ENCODE measurements at regions not wholly inside any gene's neighbourhood (a gene's known extent, or its start where the extent isn't known, plus 50 kb on each side); places are given as distances from the start of the nearest gene placed in this dataset.

- H3K4me3 ChIP-seq (ENCODE audit: low read depth, low read length), result no peak overlapping the region
- DNase-seq (ENCODE audit: low read depth), result no peak
- H3K27me3 ChIP-seq (ENCODE audit: control insufficient read depth, insufficient read depth, low read length), result no peaks in the 10 kb centered on the region
- H3K36me3 ChIP-seq (ENCODE audit: control insufficient read depth, insufficient read depth, low read length), result no peaks in the 10 kb centered on the region
- FAIRE-seq, result no peak
- no peak for TF ChIP-seq CTCF (IDR thresholded peaks at IDR 0.05; ENCODE audit: insufficient read depth, low read length, severe bottlenecking)
These were observed 394.6 kb upstream of the RORA start for GRCh38 chr15:61623746-61624145.

GRCh38 chr15:61621865-61622264 is 392.8 kb upstream of the RORA start:
- no peak overlapping the region for H3K4me3 ChIP-seq (ENCODE audit: low read depth, low read length)
- no peaks in the 10 kb centered on the region for H3K36me3 ChIP-seq (ENCODE audit: control insufficient read depth, insufficient read depth, low read length)
- no peak for TF ChIP-seq CTCF (IDR thresholded peaks at IDR 0.05; ENCODE audit: insufficient read depth, low read length, severe bottlenecking)
- H3K27me3 ChIP-seq (ENCODE audit: control insufficient read depth, insufficient read depth, low read length), result no peaks in the 10 kb centered on the region
- FAIRE-seq (no peak), DNase-seq (ENCODE audit: low read depth) (no peak)

- no peaks in the 10 kb centered on the region for H3K27me3 ChIP-seq (ENCODE audit: control insufficient read depth, insufficient read depth, low read length)
- DNase-seq (ENCODE audit: low read depth) (no peak), FAIRE-seq (no peak)
These were observed 392.0 kb upstream of the RORA start for GRCh38 chr15:61621146-61621545.

GRCh38 chr15:61620151-61620550 is 391.0 kb upstream of the RORA start:
- no peaks in the 10 kb centered on the region for H3K27me3 ChIP-seq (ENCODE audit: control insufficient read depth, insufficient read depth, low read length)
- FAIRE-seq (no peak), DNase-seq (ENCODE audit: low read depth) (no peak)
- H3K4me3 ChIP-seq (ENCODE audit: low read depth, low read length), result no peak overlapping the region
- no peak for TF ChIP-seq CTCF (IDR thresholded peaks at IDR 0.05; ENCODE audit: insufficient read depth, low read length, severe bottlenecking)
- no peaks in the 10 kb centered on the region for H3K36me3 ChIP-seq (ENCODE audit: control insufficient read depth, insufficient read depth, low read length)

More at GRCh38 chr15:61621146-61621545, 392.0 kb upstream of the RORA start:
- TF ChIP-seq CTCF (IDR thresholded peaks at IDR 0.05; ENCODE audit: insufficient read depth, low read length, severe bottlenecking), result peak; percentile 43
- H3K4me3 ChIP-seq (ENCODE audit: low read depth, low read length), result no peak overlapping the region
- no peaks in the 10 kb centered on the region for H3K36me3 ChIP-seq (ENCODE audit: control insufficient read depth, insufficient read depth, low read length)

GRCh38 chr15:61613729-61614128 is 384.6 kb upstream of the RORA start:
- no peak for DNase-seq (ENCODE audit: low read depth)
- H3K4me3 ChIP-seq (ENCODE audit: low read depth, low read length), result no peak overlapping the region
- TF ChIP-seq CTCF (IDR thresholded peaks at IDR 0.05; ENCODE audit: insufficient read depth, low read length, severe bottlenecking), result no peak
- H3K27me3 ChIP-seq (ENCODE audit: control insufficient read depth, insufficient read depth, low read length), result no peaks in the 10 kb centered on the region
- no peaks in the 10 kb centered on the region for H3K36me3 ChIP-seq (ENCODE audit: control insufficient read depth, insufficient read depth, low read length)
- FAIRE-seq, result no peak

- FAIRE-seq, result no peak
- no peak for DNase-seq (ENCODE audit: low read depth)
- no peak overlapping the region for H3K4me3 ChIP-seq (ENCODE audit: low read depth, low read length)
- H3K27me3 ChIP-seq (ENCODE audit: control insufficient read depth, insufficient read depth, low read length), result no peaks in the 10 kb centered on the region
- H3K36me3 ChIP-seq (ENCODE audit: control insufficient read depth, insufficient read depth, low read length), result no peaks in the 10 kb centered on the region
- TF ChIP-seq CTCF (IDR thresholded peaks at IDR 0.05; ENCODE audit: insufficient read depth, low read length, severe bottlenecking), result no peak
These were observed 384.0 kb upstream of the RORA start for GRCh38 chr15:61613138-61613537.

All from bronchial epithelial cell (primary cell).